Naive thymus-derived CD4-positive, alpha-beta T cell (primary cell): ENCODE measurements at regions not wholly inside any gene's neighbourhood (a gene's known extent, or its start where the extent isn't known, plus 50 kb on each side); places are given as distances from the start of the nearest gene placed in this dataset.

ENCODE experiments used
- ATAC-seq: fragments of 150-1000 bp; cut with Tn5 transposase; 2 replicates; pipeline ENCODE4 v1.10.0; 2021; ENCODE audit warnings: mild to moderate bottlenecking, moderate library complexity
- CTCF ChIA-PET: fragments of 350-600 bp; sonication (Branson Sonifier 250); formaldehyde crosslinking; loops from one replicate; lab custom pipeline; 2021; ENCODE audit warnings: antibody characterized with exemption; lab: Charles Lee
- POLR2A ChIA-PET: fragments of 350-600 bp; sonication (Branson Sonifier 250); formaldehyde crosslinking; loops from one replicate; lab custom pipeline; 2021; ENCODE audit warnings: antibody characterized with exemption, inconsistent platforms; lab: Charles Lee
- DNase-seq, 9 donors: peaks; one replicate each; pipeline versions ENCODE4 v3.0.0 to v3.0.0-alpha.2; 2020 to 2022; ENCODE audit warnings: mixed read lengths in 1 of 9
- H3K27ac ChIP-seq: one replicate; pipeline ENCODE4 v1.7.0; 2013; ENCODE audit warnings: mild to moderate bottlenecking, low read depth, low read length, moderate library complexity
- H3K27me3 ChIP-seq, 2 donors: one replicate each; pipeline ENCODE4 v1.7.0; 2013; ENCODE audit warnings: low read length in 2 of 2, mild to moderate bottlenecking in 2 of 2, moderate library complexity in 2 of 2; ENCODE audit not compliant: control insufficient read depth in 2 of 2, insufficient read depth in 2 of 2
- H3K36me3 ChIP-seq, 3 experiments: 1 replicate in 2 of 3; 2 replicates in 1 of 3; pipeline ENCODE4 v1.7.0; 2013; ENCODE audit warnings: low read length in 3 of 3, mild to moderate bottlenecking in 3 of 3, moderate library complexity in 1 of 3; ENCODE audit not compliant: insufficient read depth in 3 of 3, control insufficient read depth in 2 of 3
- H3K4me1 ChIP-seq, 2 donors: one replicate each; pipeline ENCODE4 v1.7.0; 2013; ENCODE audit warnings: low read length in 2 of 2, mild to moderate bottlenecking in 2 of 2, moderate library complexity in 1 of 2; ENCODE audit not compliant: control insufficient read depth in 2 of 2, insufficient read depth in 2 of 2
- H3K4me3 ChIP-seq: 2 replicates; pipeline ENCODE4 v1.7.0; 2013; ENCODE audit warnings: mild to moderate bottlenecking, low read length
- H3K9me3 ChIP-seq, 3 experiments: 1 replicate in 2 of 3; 2 replicates in 1 of 3; pipeline ENCODE4 v1.7.0; 2013; ENCODE audit warnings: low read length in 3 of 3; ENCODE audit not compliant: control insufficient read depth in 2 of 3
- H3K27ac Mint-ChIP-seq, 9 donors: one replicate each; pipeline ENCODE4 v1.8.0; 2020 to 2022; ENCODE audit warnings: mixed read lengths in 9 of 9, mild to moderate bottlenecking in 8 of 9, moderate library complexity in 5 of 9, inconsistent platforms in 2 of 9
- H3K27me3 Mint-ChIP-seq, 5 donors: one replicate each; pipeline ENCODE4 v1.8.0; 2021 to 2022; ENCODE audit warnings: mixed read lengths in 5 of 5, mild to moderate bottlenecking in 1 of 5
- H3K36me3 Mint-ChIP-seq, 5 donors: one replicate each; pipeline ENCODE4 v1.8.0; 2020 to 2022; ENCODE audit warnings: mixed read lengths in 5 of 5, mild to moderate bottlenecking in 3 of 5, inconsistent platforms in 1 of 5
- H3K4me1 Mint-ChIP-seq, 7 donors: one replicate each; pipeline ENCODE4 v1.8.0; 2020 to 2022; ENCODE audit warnings: mixed read lengths in 7 of 7, mild to moderate bottlenecking in 3 of 7, inconsistent platforms in 1 of 7
- H3K4me3 Mint-ChIP-seq, 10 donors: one replicate each; pipeline ENCODE4 v1.8.0; 2020 to 2022; ENCODE audit warnings: mild to moderate bottlenecking in 10 of 10, mixed read lengths in 10 of 10, moderate library complexity in 6 of 10, inconsistent platforms in 2 of 10
- H3K9me3 Mint-ChIP-seq, 11 donors: one replicate each; pipeline ENCODE4 v1.8.0; 2020 to 2022; ENCODE audit warnings: mixed read lengths in 11 of 11, mild to moderate bottlenecking in 4 of 11, inconsistent platforms in 1 of 11, moderate library complexity in 1 of 11
- intact Hi-C, 2 donors: fragments of 100-400 bp; cut with micrococcal nuclease; formaldehyde crosslinking; loops; one replicate each; pipeline ENCODE4 v1.15.1; 2023

DNA sequence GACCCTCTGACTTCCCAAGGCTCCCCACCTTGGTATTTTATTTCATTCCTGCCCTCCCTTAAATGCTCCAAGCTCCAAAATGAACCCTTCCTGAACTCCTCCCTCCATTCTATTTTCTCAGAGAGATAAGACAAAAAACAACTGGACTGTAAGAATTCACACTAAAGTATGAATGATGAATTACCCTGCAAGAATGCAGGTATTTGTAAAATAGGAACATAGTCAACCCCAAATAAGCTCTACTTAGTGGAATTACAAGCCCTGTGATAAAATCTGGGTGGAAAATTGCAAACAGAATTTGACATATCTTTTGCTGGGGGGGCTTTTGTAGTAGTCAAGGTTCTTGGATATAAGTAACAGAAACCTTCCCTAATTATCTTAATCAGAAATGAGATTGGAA lies 67.8 kb upstream of the GJA8 start:
- no peaks in the 10 kb centered on the region for H3K9me3 ChIP-seq
- Mint-ChIP-seq H3K27ac (peak overlapping the region in 1 of 9 donors; percentile 19), H3K4me3 (no peak overlapping the region), H3K36me3 (peaks cover 0 to 4% (median 0%) of the 10 kb centered on the region in 5 donors), H3K4me1 (peaks cover 0 to 13% (median 11%) of the 10 kb centered on the region in 7 donors), H3K27me3 (peaks cover 4 to 41% (median 9%) of the 10 kb centered on the region in 5 donors), H3K9me3 (no peaks in the 10 kb centered on the region)
- H3K4me3 ChIP-seq, result no peak overlapping the region
- intact Hi-C loops, result no loop called here
- H3K4me1 ChIP-seq, result no peaks in the 10 kb centered on the region
- H3K27ac ChIP-seq, result no peak overlapping the region
- ChIA-PET CTCF (interaction anchor here (1.1 kb wide), 1 partner anchor 133 kb away, joined by 3 read pairs; no protein-coding TSS in a partner anchor), POLR2A (no interaction called here)
- DNase-seq (no peak), ATAC-seq (no peak)
- peaks cover 0 to 5% of the 10 kb centered on the region in 2 donors for H3K27me3 ChIP-seq
- no peaks in the 10 kb centered on the region for H3K36me3 ChIP-seq

GRCh38 chr1:147837129-147837963 lies 65.2 kb upstream of the GJA8 start:
- peaks cover 0 to 4% (median 0%) of the 10 kb centered on the region in 5 donors for H3K36me3 Mint-ChIP-seq
- H3K4me3 ChIP-seq, result no peak overlapping the region
- intact Hi-C loops, result no loop called here
- DNase-seq (no peak), ATAC-seq (no peak)
- POLR2A ChIA-PET, result no interaction called here
- no peaks in the 10 kb centered on the region for H3K9me3 Mint-ChIP-seq
- H3K4me1 Mint-ChIP-seq, result peaks cover 0 to 13% (median 11%) of the 10 kb centered on the region in 7 donors
- CTCF ChIA-PET, result no interaction called here
- H3K27me3 ChIP-seq, result peaks cover 0 to 5% of the 10 kb centered on the region in 2 donors
- H3K9me3 ChIP-seq, result no peaks in the 10 kb centered on the region
- H3K27ac ChIP-seq, result no peak overlapping the region
- no peaks in the 10 kb centered on the region for H3K4me1 ChIP-seq
- H3K27ac Mint-ChIP-seq, result peak overlapping the region in 1 of 9 donors; percentile 7
- no peak overlapping the region for H3K4me3 Mint-ChIP-seq
- H3K36me3 ChIP-seq, result no peaks in the 10 kb centered on the region
- H3K27me3 Mint-ChIP-seq, result peaks cover 0 to 30% (median 5%) of the 10 kb centered on the region in 5 donors

GRCh38 chr1:147837964-147838292 lies 64.7 kb upstream of the GJA8 start:
- ATAC-seq, result no peak
- H3K36me3 ChIP-seq, result no peaks in the 10 kb centered on the region
- H3K27ac ChIP-seq, result no peak overlapping the region
- Mint-ChIP-seq H3K9me3 (no peaks in the 10 kb centered on the region), H3K27ac (no peak overlapping the region), H3K36me3 (no peaks in the 10 kb centered on the region), H3K4me1 (peaks cover 0 to 13% (median 11%) of the 10 kb centered on the region in 7 donors), H3K4me3 (no peak overlapping the region), H3K27me3 (peaks cover 0 to 24% (median 2%) of the 10 kb centered on the region in 5 donors)
- no peaks in the 10 kb centered on the region for H3K4me1 ChIP-seq
- POLR2A ChIA-PET, result no interaction called here
- intact Hi-C loops, result no loop called here
- H3K27me3 ChIP-seq, result peaks cover 0 to 5% of the 10 kb centered on the region in 2 donors
- no peak for DNase-seq
- no peak overlapping the region for H3K4me3 ChIP-seq
- no peaks in the 10 kb centered on the region for H3K9me3 ChIP-seq
- CTCF ChIA-PET, result no interaction called here

DNA sequence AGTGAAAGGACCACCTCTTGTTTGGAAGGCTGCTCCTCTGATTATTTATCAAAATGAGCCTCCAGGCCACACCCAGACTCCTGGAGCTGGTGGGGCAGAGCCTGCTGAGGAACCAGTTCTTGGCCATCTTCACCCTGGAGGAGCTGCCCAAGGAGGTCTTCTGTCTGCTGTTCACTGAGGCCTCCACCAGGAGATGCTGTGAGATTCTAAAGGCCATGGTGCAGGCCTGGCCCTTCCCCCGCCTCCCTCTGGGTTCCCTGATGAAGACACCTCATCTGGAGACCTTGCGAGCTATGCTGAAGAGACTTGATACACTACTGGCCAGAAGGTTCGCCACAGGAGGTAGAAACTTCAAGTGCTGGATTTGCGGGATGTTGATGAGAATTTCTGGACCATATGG lies 61.7 kb upstream of the GJA8 start:
- Histone ChIP-seq H3K4me1 (no peaks in the 10 kb centered on the region), H3K27ac (no peak overlapping the region), H3K9me3 (no peaks in the 10 kb centered on the region), H3K4me3 (no peak overlapping the region), H3K27me3 (no peaks in the 10 kb centered on the region), H3K36me3 (no peaks in the 10 kb centered on the region)
- peaks cover 0 to 17% (median 0%) of the 10 kb centered on the region in 5 donors for H3K27me3 Mint-ChIP-seq
- H3K36me3 Mint-ChIP-seq, result peaks cover 0 to 4% (median 0%) of the 10 kb centered on the region in 5 donors
- POLR2A ChIA-PET, result no interaction called here
- intact Hi-C loops, result no loop called here
- no peak overlapping the region for H3K27ac Mint-ChIP-seq
- no peaks in the 10 kb centered on the region for H3K9me3 Mint-ChIP-seq
- ATAC-seq, result no peak
- no peak overlapping the region for H3K4me3 Mint-ChIP-seq
- no peaks in the 10 kb centered on the region for H3K4me1 Mint-ChIP-seq
- peak in 1 of 9 donors; percentile 2 for DNase-seq
- CTCF ChIA-PET, result no interaction called here

DNA sequence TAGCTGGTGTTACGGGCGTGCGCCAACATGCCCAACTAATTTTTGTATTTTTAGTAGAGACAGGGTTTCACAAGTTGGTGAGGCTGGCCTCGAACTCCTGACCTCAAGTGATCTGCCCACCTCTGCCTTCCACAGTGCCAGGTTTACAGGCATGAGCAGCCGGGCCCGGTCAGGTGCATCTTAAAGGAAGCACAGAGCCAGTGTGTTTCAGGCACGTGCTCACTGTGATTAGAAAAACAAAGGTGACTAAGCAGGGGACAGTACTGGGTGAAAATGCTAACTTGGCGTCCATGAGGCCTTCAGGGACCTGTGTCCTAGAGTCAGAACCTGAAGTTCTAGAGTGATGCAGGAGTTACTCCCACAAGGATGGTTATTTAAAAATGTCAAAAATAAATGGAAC lies 60.0 kb upstream of the GJA8 start:
- ATAC-seq (no peak), DNase-seq (no peak)
- H3K4me3 ChIP-seq, result no peak overlapping the region
- H3K27ac Mint-ChIP-seq, result no peak overlapping the region
- H3K36me3 Mint-ChIP-seq, result peaks cover 0 to 4% (median 0%) of the 10 kb centered on the region in 5 donors
- no peak overlapping the region for H3K27ac ChIP-seq
- ChIA-PET POLR2A (no interaction called here), CTCF (no interaction called here)
- no peak overlapping the region for H3K4me3 Mint-ChIP-seq
- H3K27me3 ChIP-seq, result no peaks in the 10 kb centered on the region
- peaks cover 0 to 11% (median 2%) of the 10 kb centered on the region in 5 donors for H3K27me3 Mint-ChIP-seq
- H3K4me1 Mint-ChIP-seq, result no peaks in the 10 kb centered on the region
- intact Hi-C loops, result no loop called here
- no peaks in the 10 kb centered on the region for H3K9me3 ChIP-seq
- no peaks in the 10 kb centered on the region for H3K4me1 ChIP-seq
- no peaks in the 10 kb centered on the region for H3K36me3 ChIP-seq
- H3K9me3 Mint-ChIP-seq, result no peaks in the 10 kb centered on the region

DNA sequence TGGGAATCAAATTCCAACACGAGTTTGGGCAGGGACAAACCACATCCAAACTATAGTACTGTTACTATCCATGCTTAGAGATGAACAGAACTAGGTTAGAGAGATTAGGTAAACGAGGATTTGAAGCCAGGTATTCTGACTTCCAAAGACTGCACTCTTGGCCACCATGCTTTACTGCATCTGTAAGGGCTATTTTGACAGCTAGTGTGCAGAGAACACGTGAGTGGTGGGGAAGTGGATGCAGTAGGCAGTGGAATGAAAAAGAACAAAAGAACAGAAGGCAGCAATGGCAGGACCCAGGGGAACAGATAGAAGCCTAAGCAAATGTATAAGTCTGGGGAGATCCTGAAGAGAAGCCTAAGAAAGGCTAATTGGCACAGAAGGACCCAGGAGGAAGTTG lies 59.1 kb upstream of the GJA8 start:
- Histone ChIP-seq H3K9me3 (no peaks in the 10 kb centered on the region), H3K4me3 (no peak overlapping the region), H3K4me1 (no peaks in the 10 kb centered on the region), H3K27me3 (no peaks in the 10 kb centered on the region), H3K27ac (no peak overlapping the region), H3K36me3 (no peaks in the 10 kb centered on the region)
- Mint-ChIP-seq H3K27ac (no peak overlapping the region), H3K4me1 (no peaks in the 10 kb centered on the region), H3K36me3 (peaks cover 0 to 4% (median 0%) of the 10 kb centered on the region in 5 donors), H3K9me3 (no peaks in the 10 kb centered on the region), H3K4me3 (no peak overlapping the region), H3K27me3 (peaks cover 0 to 9% (median 4%) of the 10 kb centered on the region in 5 donors)
- ChIA-PET CTCF (no interaction called here), POLR2A (no interaction called here)
- ATAC-seq (no peak), DNase-seq (no peak)
- intact Hi-C loops, result no loop called here

- H3K36me3 Mint-ChIP-seq, result peaks cover 0 to 4% (median 0%) of the 10 kb centered on the region in 5 donors
Observed at GRCh38 chr1:147847831-147848230, 54.8 kb upstream of the GJA8 start.

More at GRCh38 chr1:147847831-147848230, 54.8 kb upstream of the GJA8 start:
- no peaks in the 10 kb centered on the region for H3K9me3 ChIP-seq
- Mint-ChIP-seq H3K9me3 (no peaks in the 10 kb centered on the region), H3K27me3 (peaks cover 4 to 13% (median 7%) of the 10 kb centered on the region in 5 donors), H3K4me1 (no peaks in the 10 kb centered on the region), H3K4me3 (no peak overlapping the region), H3K27ac (peak overlapping the region in 1 of 9 donors; percentile 20)
- H3K27me3 ChIP-seq, result no peaks in the 10 kb centered on the region
- intact Hi-C loops, result no loop called here
- no peaks in the 10 kb centered on the region for H3K4me1 ChIP-seq
- DNase-seq (no peak), ATAC-seq (no peak)
- H3K4me3 ChIP-seq, result no peak overlapping the region
- CTCF ChIA-PET, result no interaction called here
- POLR2A ChIA-PET, result no interaction called here
- H3K27ac ChIP-seq, result no peak overlapping the region
- no peaks in the 10 kb centered on the region for H3K36me3 ChIP-seq
